Fibroblast of lung (primary cell): ENCODE measurements at regions not wholly inside any gene's neighbourhood (a gene's known extent, or its start where the extent isn't known, plus 50 kb on each side); places are given as distances from the start of the nearest gene placed in this dataset.

Source experiments
- DNase-seq, 2 donors: peaks; one replicate each; pipeline versions ENCODE4 v3.0.0 to v3.0.0-alpha.2; 2010; ENCODE audit warnings: low read depth in 2 of 2
- H2AFZ ChIP-seq: 2 replicates; pipeline ENCODE4 v1.5.1; 2012; ENCODE audit warnings: low read length, control low read depth, inconsistent platforms
- H3K27ac ChIP-seq: 2 replicates; pipeline ENCODE4 v1.5.1; 2011; ENCODE audit warnings: low read length, control low read depth; ENCODE audit not compliant: insufficient read depth
- H3K27me3 ChIP-seq: 2 replicates; pipeline ENCODE4 v1.5.1; 2011; ENCODE audit warnings: mild to moderate bottlenecking, low read length; ENCODE audit not compliant: control insufficient read depth, insufficient read depth
- H3K36me3 ChIP-seq: 2 replicates; pipeline ENCODE4 v1.5.1; 2011; ENCODE audit warnings: low read length; ENCODE audit not compliant: control insufficient read depth, insufficient read depth
- H3K4me1 ChIP-seq: 2 replicates; pipeline ENCODE4 v1.5.1; 2011; ENCODE audit warnings: low read length; ENCODE audit not compliant: control insufficient read depth, insufficient read depth; ENCODE audit errors: extremely low read depth
- H3K4me2 ChIP-seq: 2 replicates; pipeline ENCODE4 v1.5.1; 2011; ENCODE audit warnings: low read length, control low read depth; ENCODE audit not compliant: insufficient read depth; ENCODE audit errors: extremely low read depth
- H3K4me3 ChIP-seq, 4 experiments: fragments of 200-600 bp in 1 of 4; sonication (generic) in 1 of 4; replicated peaks in 1 of 4; 2 replicates each; pipeline ENCODE4 v1.5.1; 2011 to 2016; ENCODE audit warnings: low read length in 4 of 4, low read depth in 3 of 4, mild to moderate bottlenecking in 3 of 4, control low read depth in 2 of 4, inconsistent platforms in 1 of 4, mixed read lengths in 1 of 4; ENCODE audit not compliant: insufficient read depth in 1 of 4; ENCODE audit errors: control extremely low read depth in 1 of 4
- H3K79me2 ChIP-seq: 2 replicates; pipeline ENCODE4 v1.5.1; 2012; ENCODE audit warnings: mild to moderate bottlenecking, low read length, inconsistent platforms; ENCODE audit not compliant: control insufficient read depth, insufficient read depth
- H3K9ac ChIP-seq: 2 replicates; pipeline ENCODE4 v1.5.1; 2011; ENCODE audit warnings: mild to moderate bottlenecking, low read length, control low read depth; ENCODE audit not compliant: insufficient read depth
- H3K9me3 ChIP-seq: 2 replicates; pipeline ENCODE4 v1.5.1; 2012; ENCODE audit warnings: low read depth, low read length; ENCODE audit not compliant: control insufficient read depth, insufficient read depth
- H4K20me1 ChIP-seq: 2 replicates; pipeline ENCODE4 v1.5.1; 2011; ENCODE audit warnings: low read length; ENCODE audit not compliant: control insufficient read depth, insufficient read depth; ENCODE audit errors: extremely low read depth
- EZH2 ChIP-seq: IDR thresholded peaks from 2 replicates; pipeline ENCODE4 v1.5.1; 2012; ENCODE audit warnings: low read length, control low read depth, mild to moderate bottlenecking; ENCODE audit errors: missing control alignments
- TF ChIP-seq, protein P1 (sequence below), 2 donors: IDR thresholded peaks in 1 of 2; conservative IDR thresholded peaks in 1 of 2; 1 replicate in 1 of 2; 2 replicates in 1 of 2; pipeline ENCODE4 v1.5.1; 2011 to 2012; ENCODE audit warnings: low read length in 2 of 2, control low read depth in 1 of 2, inconsistent platforms in 1 of 2, low read depth in 1 of 2, mild to moderate bottlenecking in 1 of 2

DNA sequence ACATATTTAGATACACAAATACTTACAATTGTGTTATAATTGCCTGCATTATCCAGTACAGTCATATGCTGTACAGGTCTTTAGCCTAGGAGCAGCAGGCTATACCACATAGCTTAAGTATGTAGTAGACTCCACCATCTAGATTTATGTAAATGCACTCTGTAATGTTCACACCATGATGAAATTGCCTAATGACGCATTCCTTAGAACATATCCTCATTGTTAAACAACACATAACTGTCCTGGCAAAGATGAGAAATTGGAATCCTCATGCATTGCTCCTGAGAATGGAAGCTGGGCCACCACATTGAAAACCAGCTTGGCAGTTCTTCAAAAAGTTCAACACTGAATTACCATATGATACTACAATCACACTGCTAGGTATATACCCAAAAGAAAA is 1002.8 kb upstream of the CELF2 start:
- no peaks in the 10 kb centered on the region for H4K20me1 ChIP-seq
- H3K27ac ChIP-seq, result no peak overlapping the region
- H2AFZ ChIP-seq, result no peak overlapping the region
- H3K36me3 ChIP-seq, result no peaks in the 10 kb centered on the region
- H3K79me2 ChIP-seq, result no peaks in the 10 kb centered on the region
- H3K4me2 ChIP-seq, result no peak overlapping the region
- H3K9me3 ChIP-seq, result no peaks in the 10 kb centered on the region
- peak in 1 of 2 donors; percentile 1 for DNase-seq
- H3K9ac ChIP-seq, result no peak overlapping the region
- TF ChIP-seq, protein P1, sequence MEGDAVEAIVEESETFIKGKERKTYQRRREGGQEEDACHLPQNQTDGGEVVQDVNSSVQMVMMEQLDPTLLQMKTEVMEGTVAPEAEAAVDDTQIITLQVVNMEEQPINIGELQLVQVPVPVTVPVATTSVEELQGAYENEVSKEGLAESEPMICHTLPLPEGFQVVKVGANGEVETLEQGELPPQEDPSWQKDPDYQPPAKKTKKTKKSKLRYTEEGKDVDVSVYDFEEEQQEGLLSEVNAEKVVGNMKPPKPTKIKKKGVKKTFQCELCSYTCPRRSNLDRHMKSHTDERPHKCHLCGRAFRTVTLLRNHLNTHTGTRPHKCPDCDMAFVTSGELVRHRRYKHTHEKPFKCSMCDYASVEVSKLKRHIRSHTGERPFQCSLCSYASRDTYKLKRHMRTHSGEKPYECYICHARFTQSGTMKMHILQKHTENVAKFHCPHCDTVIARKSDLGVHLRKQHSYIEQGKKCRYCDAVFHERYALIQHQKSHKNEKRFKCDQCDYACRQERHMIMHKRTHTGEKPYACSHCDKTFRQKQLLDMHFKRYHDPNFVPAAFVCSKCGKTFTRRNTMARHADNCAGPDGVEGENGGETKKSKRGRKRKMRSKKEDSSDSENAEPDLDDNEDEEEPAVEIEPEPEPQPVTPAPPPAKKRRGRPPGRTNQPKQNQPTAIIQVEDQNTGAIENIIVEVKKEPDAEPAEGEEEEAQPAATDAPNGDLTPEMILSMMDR (conservative IDR thresholded peaks at IDR 0.05 in 1 of 2, IDR thresholded peaks at IDR 0.05 in 1 of 2; ENCODE audit: low read depth in 1 of 2, low read length in 2 of 2), result no peak
- TF ChIP-seq EZH2, result no peak
- H3K4me1 ChIP-seq, result no peaks in the 10 kb centered on the region
- H3K27me3 ChIP-seq, result no peaks in the 10 kb centered on the region
- H3K4me3 ChIP-seq, result no peak overlapping the region

- Histone ChIP-seq H4K20me1 (no peaks in the 10 kb centered on the region), H3K79me2 (no peaks in the 10 kb centered on the region), H3K4me1 (no peaks in the 10 kb centered on the region), H2AFZ (no peak overlapping the region), H3K27me3 (no peaks in the 10 kb centered on the region), H3K36me3 (no peaks in the 10 kb centered on the region), H3K27ac (no peak overlapping the region), H3K9me3 (no peaks in the 10 kb centered on the region), H3K4me2 (no peak overlapping the region), H3K4me3 (no peak overlapping the region), H3K9ac (no peak overlapping the region)
- TF ChIP-seq, protein P1 (conservative IDR thresholded peaks at IDR 0.05 in 1 of 2, IDR thresholded peaks at IDR 0.05 in 1 of 2; ENCODE audit: low read depth in 1 of 2, low read length in 2 of 2), result no peak
- no peak for TF ChIP-seq EZH2
- no peak for DNase-seq
These were observed 1000.0 kb upstream of the CELF2 start for GRCh38 chr10:10017716-10018115.

- H3K79me2 ChIP-seq, result no peaks in the 10 kb centered on the region
- no peak for TF ChIP-seq EZH2
- TF ChIP-seq, protein P1 (conservative IDR thresholded peaks at IDR 0.05 in 1 of 2, IDR thresholded peaks at IDR 0.05 in 1 of 2; ENCODE audit: low read depth in 1 of 2, low read length in 2 of 2), result no peak
These were observed 996.7 kb upstream of the CELF2 start for GRCh38 chr10:10020945-10021344.

More at GRCh38 chr10:10020945-10021344, 996.7 kb upstream of the CELF2 start:
- Histone ChIP-seq H2AFZ (no peak overlapping the region), H3K9ac (no peak overlapping the region), H3K4me2 (no peak overlapping the region), H3K36me3 (no peaks in the 10 kb centered on the region), H3K9me3 (no peaks in the 10 kb centered on the region), H4K20me1 (no peaks in the 10 kb centered on the region), H3K27ac (no peak overlapping the region), H3K27me3 (no peaks in the 10 kb centered on the region), H3K4me1 (no peaks in the 10 kb centered on the region), H3K4me3 (no peak overlapping the region)
- DNase-seq, result peak; percentile 14 to 40
